T-helper 2 cell treated with Interferon-gamma antibody and Interleukin-4, amounts not matched to agents 5 μg/mL and 100 μg/mL, for 36 hours (primary cell): ENCODE measurements at regions not wholly inside any gene's neighbourhood (a gene's known extent, or its start where the extent isn't known, plus 50 kb on each side); places are given as distances from the start of the nearest gene placed in this dataset.

Source experiments
- DNase-seq: peaks from one replicate; pipeline ENCODE4 v3.0.0; 2021; ENCODE audit warnings: low spot score
- H3K27ac Mint-ChIP-seq: one replicate; pipeline ENCODE4 v1.8.0; 2021; ENCODE audit warnings: mild to moderate bottlenecking, mixed read lengths
- H3K27me3 Mint-ChIP-seq: one replicate; pipeline ENCODE4 v1.8.0; 2021; ENCODE audit warnings: low read depth, mixed read lengths
- H3K36me3 Mint-ChIP-seq: one replicate; pipeline ENCODE4 v1.8.0; 2021; ENCODE audit warnings: low read depth, mixed read lengths
- H3K4me1 Mint-ChIP-seq: one replicate; pipeline ENCODE4 v1.8.0; 2021; ENCODE audit warnings: low read depth, mixed read lengths
- H3K4me3 Mint-ChIP-seq: one replicate; pipeline ENCODE4 v1.8.0; 2022; ENCODE audit warnings: mild to moderate bottlenecking, moderate library complexity, mixed read lengths
- H3K9me3 Mint-ChIP-seq: one replicate; pipeline ENCODE4 v1.8.0; 2021; ENCODE audit warnings: mixed read lengths

GRCh38 chr12:75900781-75901254 lies 130.8 kb downstream of the PHLDA1 start:
- Mint-ChIP-seq H3K4me1 (no peaks in the 10 kb centered on the region), H3K27me3 (peaks cover 31% of the 10 kb centered on the region), H3K9me3 (no peaks in the 10 kb centered on the region), H3K27ac (no peak overlapping the region), H3K4me3 (no peak overlapping the region), H3K36me3 (no peaks in the 10 kb centered on the region)
- DNase-seq: no peak

GRCh38 chr12:75900226-75900625 lies 131.3 kb downstream of the PHLDA1 start:
- DNase-seq: no peak
- peaks cover 35% of the 10 kb centered on the region for H3K27me3 Mint-ChIP-seq
- no peaks in the 10 kb centered on the region for H3K4me1 Mint-ChIP-seq
- no peak overlapping the region for H3K4me3 Mint-ChIP-seq
- H3K9me3 Mint-ChIP-seq: no peaks in the 10 kb centered on the region
- no peaks in the 10 kb centered on the region for H3K36me3 Mint-ChIP-seq
- no peak overlapping the region for H3K27ac Mint-ChIP-seq

GRCh38 chr12:75894965-75895754 lies 136.4 kb downstream of the PHLDA1 start:
- no peak for DNase-seq
- Mint-ChIP-seq H3K4me3 (no peak overlapping the region), H3K9me3 (no peaks in the 10 kb centered on the region), H3K27ac (no peak overlapping the region), H3K4me1 (peaks cover 5% of the 10 kb centered on the region), H3K27me3 (peaks cover 47% of the 10 kb centered on the region), H3K36me3 (no peaks in the 10 kb centered on the region)

GRCh38 chr12:75893765-75894164 lies 137.8 kb downstream of the PHLDA1 start:
- Mint-ChIP-seq H3K9me3 (no peaks in the 10 kb centered on the region), H3K4me1 (peaks cover 5% of the 10 kb centered on the region), H3K27me3 (peaks cover 42% of the 10 kb centered on the region), H3K36me3 (no peaks in the 10 kb centered on the region), H3K27ac (no peak overlapping the region), H3K4me3 (no peak overlapping the region)
- no peak for DNase-seq

GRCh38 chr12:75892731-75893408 lies 138.7 kb downstream of the PHLDA1 start:
- H3K27ac Mint-ChIP-seq: no peak overlapping the region
- DNase-seq: no peak
- peaks cover 5% of the 10 kb centered on the region for H3K4me1 Mint-ChIP-seq
- H3K4me3 Mint-ChIP-seq: no peak overlapping the region
- H3K27me3 Mint-ChIP-seq: peaks cover 40% of the 10 kb centered on the region
- no peaks in the 10 kb centered on the region for H3K36me3 Mint-ChIP-seq
- H3K9me3 Mint-ChIP-seq: no peaks in the 10 kb centered on the region

GRCh38 chr12:75891072-75891471 lies 140.5 kb downstream of the PHLDA1 start:
- H3K9me3 Mint-ChIP-seq: no peaks in the 10 kb centered on the region
- H3K36me3 Mint-ChIP-seq: no peaks in the 10 kb centered on the region
- H3K27ac Mint-ChIP-seq: no peak overlapping the region
- no peak overlapping the region for H3K4me3 Mint-ChIP-seq
- no peak for DNase-seq
- peaks cover 36% of the 10 kb centered on the region for H3K27me3 Mint-ChIP-seq
- H3K4me1 Mint-ChIP-seq: peaks cover 5% of the 10 kb centered on the region

GRCh38 chr12:75890660-75891059 lies 140.9 kb downstream of the PHLDA1 start:
- H3K4me1 Mint-ChIP-seq: peaks cover 5% of the 10 kb centered on the region
- DNase-seq: no peak
- H3K36me3 Mint-ChIP-seq: no peaks in the 10 kb centered on the region
- peaks cover 33% of the 10 kb centered on the region for H3K27me3 Mint-ChIP-seq
- no peak overlapping the region for H3K4me3 Mint-ChIP-seq
- no peak overlapping the region for H3K27ac Mint-ChIP-seq
- H3K9me3 Mint-ChIP-seq: no peaks in the 10 kb centered on the region

GRCh38 chr12:75890141-75890540 lies 141.4 kb downstream of the PHLDA1 start:
- H3K27ac Mint-ChIP-seq: no peak overlapping the region
- no peaks in the 10 kb centered on the region for H3K36me3 Mint-ChIP-seq
- no peak for DNase-seq
- H3K9me3 Mint-ChIP-seq: no peaks in the 10 kb centered on the region
- peaks cover 5% of the 10 kb centered on the region for H3K4me1 Mint-ChIP-seq
- no peak overlapping the region for H3K4me3 Mint-ChIP-seq
- H3K27me3 Mint-ChIP-seq: peaks cover 30% of the 10 kb centered on the region

GRCh38 chr12:75888874-75889613 lies 142.5 kb downstream of the PHLDA1 start:
- Mint-ChIP-seq H3K27ac (no peak overlapping the region), H3K4me3 (no peak overlapping the region), H3K4me1 (peaks cover 2% of the 10 kb centered on the region), H3K27me3 (peaks cover 39% of the 10 kb centered on the region), H3K9me3 (no peaks in the 10 kb centered on the region), H3K36me3 (no peaks in the 10 kb centered on the region)
- no peak for DNase-seq

GRCh38 chr12:75888399-75888798 lies 143.2 kb downstream of the PHLDA1 start:
- Mint-ChIP-seq H3K27me3 (peaks cover 46% of the 10 kb centered on the region), H3K36me3 (no peaks in the 10 kb centered on the region), H3K9me3 (no peaks in the 10 kb centered on the region), H3K4me1 (peaks cover 2% of the 10 kb centered on the region), H3K27ac (no peak overlapping the region), H3K4me3 (no peak overlapping the region)
- DNase-seq: no peak

- Mint-ChIP-seq H3K36me3 (no peaks in the 10 kb centered on the region), H3K27me3 (peaks cover 50% of the 10 kb centered on the region), H3K4me3 (no peak overlapping the region), H3K27ac (no peak overlapping the region), H3K4me1 (peaks cover 2% of the 10 kb centered on the region), H3K9me3 (no peaks in the 10 kb centered on the region)
- DNase-seq: no peak
Observed at GRCh38 chr12:75887979-75888378, 143.6 kb downstream of the PHLDA1 start.

- Mint-ChIP-seq H3K27ac (no peak overlapping the region), H3K4me1 (no peaks in the 10 kb centered on the region), H3K36me3 (no peaks in the 10 kb centered on the region), H3K27me3 (peaks cover 55% of the 10 kb centered on the region), H3K4me3 (no peak overlapping the region), H3K9me3 (no peaks in the 10 kb centered on the region)
- no peak for DNase-seq
Observed at GRCh38 chr12:75884465-75884985, 147.1 kb downstream of the PHLDA1 start.

GRCh38 chr12:75883241-75883640 lies 148.3 kb downstream of the PHLDA1 start:
- no peaks in the 10 kb centered on the region for H3K4me1 Mint-ChIP-seq
- peaks cover 56% of the 10 kb centered on the region for H3K27me3 Mint-ChIP-seq
- H3K27ac Mint-ChIP-seq: no peak overlapping the region
- no peaks in the 10 kb centered on the region for H3K36me3 Mint-ChIP-seq
- H3K9me3 Mint-ChIP-seq: no peaks in the 10 kb centered on the region
- H3K4me3 Mint-ChIP-seq: no peak overlapping the region
- no peak for DNase-seq

- H3K27ac Mint-ChIP-seq: no peak overlapping the region
- H3K27me3 Mint-ChIP-seq: peaks cover 58% of the 10 kb centered on the region
- no peak overlapping the region for H3K4me3 Mint-ChIP-seq
- H3K4me1 Mint-ChIP-seq: no peaks in the 10 kb centered on the region
- H3K36me3 Mint-ChIP-seq: no peaks in the 10 kb centered on the region
- DNase-seq: no peak
- H3K9me3 Mint-ChIP-seq: no peaks in the 10 kb centered on the region
Observed at GRCh38 chr12:75882421-75882820, 149.2 kb downstream of the PHLDA1 start.
